MCF 10A (cell line): ENCODE measurements at regions not wholly inside any gene's neighbourhood (a gene's known extent, or its start where the extent isn't known, plus 50 kb on each side); places are given as distances from the start of the nearest gene placed in this dataset.
"Not testable (repeated sequence)": the region's sequence is repeated elsewhere in the genome, so short reads cannot be mapped to it uniquely, and the experiment has no call there.

Experiments used
- BruUV-seq: library from RNA; stranded (reverse); fragments of 400-500 nt; replicated peaks from 2 replicates; lab custom pipeline; 2021; lab: Mats Ljungman, UMichigan
- CTCF ChIA-PET: fragments of 300-600 bp; sonication (Branson Sonifier 250); formaldehyde crosslinking; extraction: SDS; loops from one replicate; lab custom pipeline; 2021; ENCODE audit warnings: antibody characterized with exemption, inconsistent platforms; lab: Yijun Ruan, JAX
- POLR2A ChIA-PET: fragments of 300-600, 350-650 bp; sonication (Branson Sonifier 250); formaldehyde crosslinking; extraction: SDS; loops from one replicate; lab custom pipeline; 2020; ENCODE audit warnings: antibody characterized with exemption, inconsistent platforms; lab: Yijun Ruan, JAX
- DNase-seq: peaks from one replicate; pipeline ENCODE4 v3.0.0-alpha.2; 2018; ENCODE audit not compliant: unreplicated experiment
- H3K27ac Mint-ChIP-seq: one replicate; pipeline ENCODE4 v1.8.0; 2022; ENCODE audit warnings: mild to moderate bottlenecking, low read depth, mixed read lengths; ENCODE audit not compliant: unreplicated experiment
- H3K27me3 Mint-ChIP-seq: one replicate; pipeline ENCODE4 v1.8.0; 2022; ENCODE audit warnings: mixed read lengths; ENCODE audit not compliant: insufficient read depth, unreplicated experiment
- H3K36me3 Mint-ChIP-seq: one replicate; pipeline ENCODE4 v1.8.0; 2022; ENCODE audit warnings: mild to moderate bottlenecking, moderate library complexity, mixed read lengths; ENCODE audit not compliant: insufficient read depth, unreplicated experiment
- H3K4me1 Mint-ChIP-seq: one replicate; pipeline ENCODE4 v1.8.0; 2022; ENCODE audit warnings: mixed read lengths; ENCODE audit not compliant: insufficient read depth, unreplicated experiment
- H3K4me3 Mint-ChIP-seq: one replicate; pipeline ENCODE4 v1.8.0; 2022; ENCODE audit warnings: mild to moderate bottlenecking, moderate library complexity, mixed read lengths; ENCODE audit not compliant: unreplicated experiment
- H3K9me3 Mint-ChIP-seq: one replicate; pipeline ENCODE4 v1.8.0; 2022; ENCODE audit warnings: mixed read lengths; ENCODE audit not compliant: unreplicated experiment
- CTCF ChIP-seq: fragments of 200-600 bp; IDR thresholded peaks from one replicate; pipeline ENCODE4 v1.8.0; 2022; ENCODE audit warnings: antibody characterized with exemption, mild to moderate bottlenecking; ENCODE audit not compliant: unreplicated experiment
- intact Hi-C: fragments of 100-400 bp; cut with micrococcal nuclease; formaldehyde crosslinking; loops from 2 replicates; pipeline ENCODE4 v1.14.1; 2022

DNA sequence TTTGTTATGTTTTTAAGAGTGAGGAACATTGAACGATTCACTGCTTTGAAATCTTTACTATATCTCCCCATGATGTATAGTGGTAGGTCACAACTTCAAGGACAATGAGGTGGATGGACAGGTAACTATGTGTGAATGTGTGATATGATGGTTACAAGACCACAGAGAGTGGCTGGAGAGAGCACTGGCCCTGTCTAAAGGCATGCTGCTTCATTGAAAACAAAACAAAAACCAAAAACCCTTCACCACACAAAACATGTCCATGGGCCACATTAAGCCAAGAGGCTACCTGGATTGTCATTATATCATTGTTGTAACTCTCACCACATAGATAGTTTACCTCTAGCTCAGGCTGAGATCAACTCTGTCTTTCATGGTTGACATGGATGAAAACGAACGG, 180.6 kb upstream of the TENT5A start:
- intact Hi-C loops: loop anchor here (10.0 kb wide), 1 partner anchor 178 kb away; the partner anchor contains the start of gene TENT5A
- ChIA-PET POLR2A (no interaction called here), CTCF (no interaction called here)
- no peak overlapping the region for H3K27ac Mint-ChIP-seq
- H3K4me3 Mint-ChIP-seq: no peak overlapping the region
- TF ChIP-seq CTCF: no peak
- H3K36me3 Mint-ChIP-seq: no peaks in the 10 kb centered on the region
- H3K27me3 Mint-ChIP-seq: no peaks in the 10 kb centered on the region
- no peaks in the 10 kb centered on the region for H3K9me3 Mint-ChIP-seq
- DNase-seq: no peak
- BruUV-seq: no TSS peak
- H3K4me1 Mint-ChIP-seq: peaks cover 21% of the 10 kb centered on the region

- DNase-seq, H3K9me3 Mint-ChIP-seq, H3K36me3 Mint-ChIP-seq, CTCF ChIA-PET, POLR2A ChIA-PET, H3K27ac Mint-ChIP-seq, H3K27me3 Mint-ChIP-seq, H3K4me3 Mint-ChIP-seq, BruUV-seq: not testable (repeated sequence)
- intact Hi-C loops: loop anchor here (10.0 kb wide), 1 partner anchor 178 kb away; the partner anchor contains the start of gene TENT5A
- peaks cover 15% of the 10 kb centered on the region for H3K4me1 Mint-ChIP-seq
Measured at GRCh38 chr6:81932448-81932847, 180.0 kb upstream of the TENT5A start.

- Mint-ChIP-seq H3K4me1 (peaks cover 9% of the 10 kb centered on the region), H3K36me3 (no peaks in the 10 kb centered on the region), H3K9me3 (peaks cover 1% of the 10 kb centered on the region), H3K27ac (no peak overlapping the region), H3K4me3 (no peak overlapping the region), H3K27me3 (no peaks in the 10 kb centered on the region)
- CTCF ChIA-PET: interaction anchor here (0.5 kb wide), 1 partner anchor 1000 kb away, joined by 3 read pairs; no protein-coding TSS in a partner anchor
- DNase-seq: no peak
- BruUV-seq: no TSS peak
- POLR2A ChIA-PET: no interaction called here
- intact Hi-C loops: loop anchor here (10.0 kb wide), 1 partner anchor 175 kb away; the partner anchor contains the start of gene TENT5A
- no peak for TF ChIP-seq CTCF
Measured at GRCh38 chr6:81929828-81930227, 177.3 kb upstream of the TENT5A start.

- no peak for TF ChIP-seq CTCF
- no TSS peak for BruUV-seq
- Mint-ChIP-seq H3K4me1 (no peaks in the 10 kb centered on the region), H3K27ac (no peak overlapping the region), H3K4me3 (no peak overlapping the region), H3K9me3 (peaks cover 8% of the 10 kb centered on the region), H3K36me3 (no peaks in the 10 kb centered on the region), H3K27me3 (no peaks in the 10 kb centered on the region)
- ChIA-PET POLR2A (no interaction called here), CTCF (interaction anchor here (0.6 kb wide), 1 partner anchor 128 kb away, joined by 3 read pairs; no protein-coding TSS in a partner anchor)
- intact Hi-C loops: no loop called here
- no peak for DNase-seq
Measured at GRCh38 chr6:81925201-81925600, 172.7 kb upstream of the TENT5A start.
